ENCODE measurements at regions not wholly inside any gene's neighbourhood (a gene's known extent, or its start where the extent isn't known, plus 50 kb on each side); places are given as distances from the start of the nearest gene placed in this dataset.
A peak's percentile ranks its signal among the peaks of the same experiment; 100 is the strongest.

DNA sequence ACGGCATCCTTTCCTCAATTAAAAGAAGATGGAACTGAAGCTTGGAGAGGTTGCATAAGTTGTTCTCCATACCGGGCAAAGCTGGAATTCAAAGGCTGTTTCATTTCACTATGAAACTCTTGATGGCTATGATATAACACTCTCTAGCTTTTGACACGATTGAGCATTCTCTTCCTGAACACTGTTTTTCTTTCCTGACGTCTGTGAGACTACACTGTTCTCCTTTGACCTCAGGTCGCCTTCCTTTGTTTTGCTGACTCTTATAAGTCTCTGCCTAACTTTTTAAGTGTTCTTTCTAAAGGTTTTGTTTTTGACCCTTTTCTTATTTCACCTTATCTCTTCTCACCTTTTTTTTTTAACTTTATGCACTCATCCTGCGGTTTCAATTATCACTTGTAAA, 261.8 kb upstream of the LINC00305 start:
- no peak for TF ChIP-seq RFX5 (IDR thresholded peaks at IDR 0.05)
- TF ChIP-seq RNF2 (IDR thresholded peaks at IDR 0.05; ENCODE audit: borderline replicate concordance, low read depth): no peak
- no peak for TF ChIP-seq MAFK (IDR thresholded peaks at IDR 0.05; ENCODE audit: partially characterized antibody)
- TF ChIP-seq, protein P1, sequence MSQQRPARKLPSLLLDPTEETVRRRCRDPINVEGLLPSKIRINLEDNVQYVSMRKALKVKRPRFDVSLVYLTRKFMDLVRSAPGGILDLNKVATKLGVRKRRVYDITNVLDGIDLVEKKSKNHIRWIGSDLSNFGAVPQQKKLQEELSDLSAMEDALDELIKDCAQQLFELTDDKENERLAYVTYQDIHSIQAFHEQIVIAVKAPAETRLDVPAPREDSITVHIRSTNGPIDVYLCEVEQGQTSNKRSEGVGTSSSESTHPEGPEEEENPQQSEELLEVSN (IDR thresholded peaks at IDR 0.05; ENCODE audit: borderline replicate concordance, low read depth): no peak
- no peak for TF ChIP-seq KDM5A (IDR thresholded peaks at IDR 0.05)
- no peak for TF ChIP-seq ESRRA (IDR thresholded peaks at IDR 0.05; ENCODE audit: borderline replicate concordance, low read length)
- no peak for TF ChIP-seq HOXA7 (CRISPR knock-in tag; IDR thresholded peaks at IDR 0.05)
- TF ChIP-seq, protein P2, sequence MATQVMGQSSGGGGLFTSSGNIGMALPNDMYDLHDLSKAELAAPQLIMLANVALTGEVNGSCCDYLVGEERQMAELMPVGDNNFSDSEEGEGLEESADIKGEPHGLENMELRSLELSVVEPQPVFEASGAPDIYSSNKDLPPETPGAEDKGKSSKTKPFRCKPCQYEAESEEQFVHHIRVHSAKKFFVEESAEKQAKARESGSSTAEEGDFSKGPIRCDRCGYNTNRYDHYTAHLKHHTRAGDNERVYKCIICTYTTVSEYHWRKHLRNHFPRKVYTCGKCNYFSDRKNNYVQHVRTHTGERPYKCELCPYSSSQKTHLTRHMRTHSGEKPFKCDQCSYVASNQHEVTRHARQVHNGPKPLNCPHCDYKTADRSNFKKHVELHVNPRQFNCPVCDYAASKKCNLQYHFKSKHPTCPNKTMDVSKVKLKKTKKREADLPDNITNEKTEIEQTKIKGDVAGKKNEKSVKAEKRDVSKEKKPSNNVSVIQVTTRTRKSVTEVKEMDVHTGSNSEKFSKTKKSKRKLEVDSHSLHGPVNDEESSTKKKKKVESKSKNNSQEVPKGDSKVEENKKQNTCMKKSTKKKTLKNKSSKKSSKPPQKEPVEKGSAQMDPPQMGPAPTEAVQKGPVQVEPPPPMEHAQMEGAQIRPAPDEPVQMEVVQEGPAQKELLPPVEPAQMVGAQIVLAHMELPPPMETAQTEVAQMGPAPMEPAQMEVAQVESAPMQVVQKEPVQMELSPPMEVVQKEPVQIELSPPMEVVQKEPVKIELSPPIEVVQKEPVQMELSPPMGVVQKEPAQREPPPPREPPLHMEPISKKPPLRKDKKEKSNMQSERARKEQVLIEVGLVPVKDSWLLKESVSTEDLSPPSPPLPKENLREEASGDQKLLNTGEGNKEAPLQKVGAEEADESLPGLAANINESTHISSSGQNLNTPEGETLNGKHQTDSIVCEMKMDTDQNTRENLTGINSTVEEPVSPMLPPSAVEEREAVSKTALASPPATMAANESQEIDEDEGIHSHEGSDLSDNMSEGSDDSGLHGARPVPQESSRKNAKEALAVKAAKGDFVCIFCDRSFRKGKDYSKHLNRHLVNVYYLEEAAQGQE (IDR thresholded peaks at IDR 0.05): no peak
- no peak for TF ChIP-seq HOXB5 (CRISPR knock-in tag; IDR thresholded peaks at IDR 0.05)
- no peak for TF ChIP-seq BHLHE40 (IDR thresholded peaks at IDR 0.05; ENCODE audit: low read depth, low read length)
- TF ChIP-seq RCOR1 (IDR thresholded peaks at IDR 0.05; ENCODE audit: low read depth, low read length): no peak
- no peak for TF ChIP-seq FOSB (CRISPR knock-in tag; IDR thresholded peaks at IDR 0.05)
- TF ChIP-seq, protein P3, sequence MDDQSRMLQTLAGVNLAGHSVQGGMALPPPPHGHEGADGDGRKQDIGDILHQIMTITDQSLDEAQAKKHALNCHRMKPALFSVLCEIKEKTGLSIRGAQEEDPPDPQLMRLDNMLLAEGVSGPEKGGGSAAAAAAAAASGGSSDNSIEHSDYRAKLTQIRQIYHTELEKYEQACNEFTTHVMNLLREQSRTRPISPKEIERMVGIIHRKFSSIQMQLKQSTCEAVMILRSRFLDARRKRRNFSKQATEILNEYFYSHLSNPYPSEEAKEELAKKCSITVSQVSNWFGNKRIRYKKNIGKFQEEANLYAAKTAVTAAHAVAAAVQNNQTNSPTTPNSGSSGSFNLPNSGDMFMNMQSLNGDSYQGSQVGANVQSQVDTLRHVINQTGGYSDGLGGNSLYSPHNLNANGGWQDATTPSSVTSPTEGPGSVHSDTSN (IDR thresholded peaks at IDR 0.05): no peak
- no peak for TF ChIP-seq HDAC2 (IDR thresholded peaks at IDR 0.05)
- TF ChIP-seq CBX8 (IDR thresholded peaks at IDR 0.05): no peak
- TF ChIP-seq NFE2L2 (conservative IDR thresholded peaks at IDR 0.05; ENCODE audit: low read length): no peak
- TF ChIP-seq NPAS2 (CRISPR knock-in tag; IDR thresholded peaks at IDR 0.05; ENCODE audit: borderline replicate concordance): no peak
- no peak for TF ChIP-seq CHD2 (IDR thresholded peaks at IDR 0.05; ENCODE audit: low read length, partially characterized antibody)
- POLR2A ChIA-PET: no interaction called here
- FAIRE-seq: no peak

DNA sequence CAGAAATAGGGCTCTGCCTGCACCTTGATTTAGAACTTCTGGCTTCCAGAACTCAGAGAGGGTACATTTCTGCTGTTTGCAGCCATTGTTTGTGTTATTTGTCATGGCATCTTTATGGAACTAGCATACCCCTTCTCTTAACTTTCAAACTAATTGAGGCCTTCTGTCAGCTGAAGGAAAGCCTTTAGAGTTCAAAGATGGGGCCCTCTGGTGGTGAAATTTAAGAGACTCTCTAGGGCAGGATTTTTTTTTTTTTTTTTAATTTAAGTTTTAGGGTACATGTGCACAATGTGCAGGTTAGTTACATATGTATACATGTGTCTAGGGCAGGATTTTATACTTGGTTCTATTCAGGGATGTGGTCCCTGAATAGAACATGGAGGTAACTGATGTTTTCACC, 260.6 kb upstream of the LINC00305 start:
- CTCF ChIA-PET: no interaction called here
- peak in 1 of 2 experiments; percentile 4 for DNase-seq (ENCODE audit: low read depth in 1 of 2, low spot score in 1 of 2)
- FAIRE-seq: no peak
- Histone ChIP-seq H3K4me1 (no peaks in the 10 kb centered on the region), H3K27ac (no peak overlapping the region), H3K9me3 (no peaks in the 10 kb centered on the region), H3K4me3 (no peak overlapping the region), H3K4me2 (no peak overlapping the region)
- no peak for TF ChIP-seq RFX5 (IDR thresholded peaks at IDR 0.05)
- TF ChIP-seq, protein P4, sequence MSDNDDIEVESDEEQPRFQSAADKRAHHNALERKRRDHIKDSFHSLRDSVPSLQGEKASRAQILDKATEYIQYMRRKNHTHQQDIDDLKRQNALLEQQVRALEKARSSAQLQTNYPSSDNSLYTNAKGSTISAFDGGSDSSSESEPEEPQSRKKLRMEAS (IDR thresholded peaks at IDR 0.05): no peak
- TF ChIP-seq, protein P2 (IDR thresholded peaks at IDR 0.05): no peak
- no peak for TF ChIP-seq CHD4 (IDR thresholded peaks at IDR 0.05; ENCODE audit: borderline replicate concordance)
- no peak for TF ChIP-seq TP53 (CRISPR knock-in tag; IDR thresholded peaks at IDR 0.05)
- no peak for TF ChIP-seq SMC3 (IDR thresholded peaks at IDR 0.05)
- TF ChIP-seq, protein P5, sequence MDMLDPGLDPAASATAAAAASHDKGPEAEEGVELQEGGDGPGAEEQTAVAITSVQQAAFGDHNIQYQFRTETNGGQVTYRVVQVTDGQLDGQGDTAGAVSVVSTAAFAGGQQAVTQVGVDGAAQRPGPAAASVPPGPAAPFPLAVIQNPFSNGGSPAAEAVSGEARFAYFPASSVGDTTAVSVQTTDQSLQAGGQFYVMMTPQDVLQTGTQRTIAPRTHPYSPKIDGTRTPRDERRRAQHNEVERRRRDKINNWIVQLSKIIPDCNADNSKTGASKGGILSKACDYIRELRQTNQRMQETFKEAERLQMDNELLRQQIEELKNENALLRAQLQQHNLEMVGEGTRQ (IDR thresholded peaks at IDR 0.05): no peak
- no peak for TF ChIP-seq CHD2 (IDR thresholded peaks at IDR 0.05; ENCODE audit: low read length, partially characterized antibody)
- TF ChIP-seq, protein P6, sequence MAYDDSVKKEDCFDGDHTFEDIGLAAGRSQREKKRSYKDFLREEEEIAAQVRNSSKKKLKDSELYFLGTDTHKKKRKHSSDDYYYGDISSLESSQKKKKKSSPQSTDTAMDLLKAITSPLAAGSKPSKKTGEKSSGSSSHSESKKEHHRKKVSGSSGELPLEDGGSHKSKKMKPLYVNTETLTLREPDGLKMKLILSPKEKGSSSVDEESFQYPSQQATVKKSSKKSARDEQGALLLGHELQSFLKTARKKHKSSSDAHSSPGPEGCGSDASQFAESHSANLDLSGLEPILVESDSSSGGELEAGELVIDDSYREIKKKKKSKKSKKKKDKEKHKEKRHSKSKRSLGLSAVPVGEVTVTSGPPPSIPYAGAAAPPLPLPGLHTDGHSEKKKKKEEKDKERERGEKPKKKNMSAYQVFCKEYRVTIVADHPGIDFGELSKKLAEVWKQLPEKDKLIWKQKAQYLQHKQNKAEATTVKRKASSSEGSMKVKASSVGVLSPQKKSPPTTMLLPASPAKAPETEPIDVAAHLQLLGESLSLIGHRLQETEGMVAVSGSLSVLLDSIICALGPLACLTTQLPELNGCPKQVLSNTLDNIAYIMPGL (CRISPR knock-in tag; IDR thresholded peaks at IDR 0.05; ENCODE audit: borderline replicate concordance): no peak
- TF ChIP-seq FOSL2 (IDR thresholded peaks at IDR 0.05): no peak
- no peak for TF ChIP-seq FOSL2 (CRISPR knock-in tag; IDR thresholded peaks at IDR 0.05)
- no peak for TF ChIP-seq ZFP36 (IDR thresholded peaks at IDR 0.05; ENCODE audit: borderline replicate concordance, partially characterized antibody)
- TF ChIP-seq HEYL (CRISPR knock-in tag; IDR thresholded peaks at IDR 0.05): no peak
- POLR2A ChIA-PET: no interaction called here
- ATAC-seq: no peak

More for the DNA sequence above, 261.8 kb upstream of the LINC00305 start:
- H3K4me3 ChIP-seq: no peak overlapping the region
- H3K4me1 ChIP-seq: no peaks in the 10 kb centered on the region
- no peak for ATAC-seq
- CTCF ChIA-PET: no interaction called here
- H3K27ac ChIP-seq: no peak overlapping the region
- WGBS (ENCODE audit: missing lambda C conversion rate): 20% methylated on average over 6 of the region's 6 CpGs
- no peak for DNase-seq (ENCODE audit: low read depth in 1 of 2, low spot score in 1 of 2)
- no peak overlapping the region for H3K4me2 ChIP-seq
- no peaks in the 10 kb centered on the region for H3K9me3 ChIP-seq
